HepG2 (cell line): ENCODE measurements at regions not wholly inside any gene's neighbourhood (a gene's known extent, or its start where the extent isn't known, plus 50 kb on each side); places are given as distances from the start of the nearest gene placed in this dataset.

Source experiments
- BORCS8-MEF2B ChIP-seq: sonication (generic); formaldehyde crosslinking; IDR thresholded peaks from 2 replicates; pipeline ENCODE4 v1.8.0; 2022; ENCODE audit warnings: mild to moderate bottlenecking, missing genetic modification reagents
- BRD4 ChIP-seq: sonication (generic); formaldehyde crosslinking; IDR thresholded peaks from 2 replicates; pipeline ENCODE4 v1.4.0; 2020; ENCODE audit warnings: missing genetic modification reagents
- CEBPG ChIP-seq: IDR thresholded peaks from 2 replicates; pipeline ENCODE4 v1.6.1; 2016
- DPF2 ChIP-seq: sonication (generic); formaldehyde crosslinking; IDR thresholded peaks from 2 replicates; pipeline ENCODE4 v1.4.0; 2020; ENCODE audit warnings: mild to moderate bottlenecking, low read depth, missing genetic modification reagents, borderline replicate concordance
- FOXK2 ChIP-seq: fragments of 450-650 bp; IDR thresholded peaks from 2 replicates; pipeline ENCODE4 v1.6.1; 2016
- GPBP1L1 ChIP-seq: sonication (generic); formaldehyde crosslinking; IDR thresholded peaks from 2 replicates; pipeline ENCODE4 v1.5.0; 2020; ENCODE audit warnings: mild to moderate bottlenecking, missing genetic modification reagents
- HNRNPUL1 ChIP-seq: fragments of 200-400 bp; formaldehyde crosslinking; IDR thresholded peaks from 2 replicates; pipeline ENCODE4 v1.6.1; 2017; ENCODE audit warnings: low read depth, mild to moderate bottlenecking, low read length, moderate library complexity
- KMT2B ChIP-seq: IDR thresholded peaks from 2 replicates; pipeline ENCODE4 v1.6.1; 2016; ENCODE audit warnings: missing genetic modification reagents, missing compliant biosample characterization
- MNT ChIP-seq: fragments of 450-650 bp; IDR thresholded peaks from 2 replicates; pipeline ENCODE4 v1.6.1; 2016
- NR2F6 ChIP-seq, 2 experiments: IDR thresholded peaks; 2 replicates each; pipeline ENCODE4 v1.6.1; 2016; ENCODE audit warnings: antibody characterized with exemption in 1 of 2, mild to moderate bottlenecking in 1 of 2
- TOE1 ChIP-seq: sonication (generic); formaldehyde crosslinking; IDR thresholded peaks from 2 replicates; pipeline ENCODE4 v1.4.0; 2020; ENCODE audit warnings: mild to moderate bottlenecking, missing genetic modification reagents
- ZFP62 ChIP-seq: sonication (generic); formaldehyde crosslinking; IDR thresholded peaks from 2 replicates; pipeline ENCODE4 v1.4.0; 2020; ENCODE audit warnings: missing genetic modification reagents
- ZNF18 ChIP-seq: sonication (generic); formaldehyde crosslinking; IDR thresholded peaks from 2 replicates; pipeline ENCODE4 v1.8.0; 2022; ENCODE audit warnings: mild to moderate bottlenecking, missing genetic modification reagents; ENCODE audit not compliant: insufficient replicate concordance
- ZNF281 ChIP-seq: sonication (generic); formaldehyde crosslinking; IDR thresholded peaks from 2 replicates; pipeline ENCODE4 v1.4.0; 2020; ENCODE audit warnings: missing genetic modification reagents, borderline replicate concordance
- ZNF326 ChIP-seq: sonication (generic); formaldehyde crosslinking; IDR thresholded peaks from 2 replicates; pipeline ENCODE4 v1.4.0; 2020; ENCODE audit warnings: missing genetic modification reagents, borderline replicate concordance
- ZNF550 ChIP-seq: sonication (generic); formaldehyde crosslinking; IDR thresholded peaks from 2 replicates; pipeline ENCODE4 v1.4.0; 2020; ENCODE audit warnings: mild to moderate bottlenecking, missing genetic modification reagents, borderline replicate concordance
- ZNF687 ChIP-seq: sonication (generic); formaldehyde crosslinking; IDR thresholded peaks from 2 replicates; pipeline ENCODE4 v1.5.1; 2020; ENCODE audit warnings: mild to moderate bottlenecking, missing genetic modification reagents, moderate library complexity
- ZNF724P ChIP-seq: sonication (generic); formaldehyde crosslinking; IDR thresholded peaks from 2 replicates; pipeline ENCODE4 v1.8.0; 2022; ENCODE audit warnings: missing genetic modification reagents, borderline replicate concordance
- ZNF747 ChIP-seq: sonication (generic); formaldehyde crosslinking; IDR thresholded peaks from 2 replicates; pipeline ENCODE4 v1.8.1; 2023; ENCODE audit warnings: missing genetic modification reagents, mild to moderate bottlenecking, borderline replicate concordance

- TF ChIP-seq KMT2B (CRISPR knock-in tag) (no peak), ZNF18 (CRISPR knock-in tag) (no peak), MNT (no peak), GPBP1L1 (no peak), ZNF747 (CRISPR knock-in tag) (no peak), TOE1 (CRISPR knock-in tag) (no peak), BRD4 (CRISPR knock-in tag) (no peak), CEBPG (CRISPR knock-in tag) (no peak), ZNF687 (CRISPR knock-in tag) (peak; percentile 55), DPF2 (CRISPR knock-in tag) (no peak), ZNF550 (CRISPR knock-in tag) (no peak), HNRNPUL1 (no peak), ZFP62 (CRISPR knock-in tag) (no peak), ZNF724P (no peak), BORCS8-MEF2B (CRISPR knock-in tag) (peak; percentile 42; the same call in 1 of the 2 replicates), ZNF326 (CRISPR knock-in tag) (no peak), ZNF281 (CRISPR knock-in tag) (no peak), FOXK2 (no peak), NR2F6 (IDR thresholded peaks at IDR 0.05) (no peak), NR2F6 (CRISPR knock-in tag; IDR thresholded peaks at IDR 0.05) (no peak)
These were observed 96.4 kb downstream of the RTP5 start (continued) for GRCh38 chr2:241965931-241966412.
